Fibroblast of the conjunctiva (primary cell): ENCODE measurements at regions not wholly inside any gene's neighbourhood (a gene's known extent, or its start where the extent isn't known, plus 50 kb on each side); places are given as distances from the start of the nearest gene placed in this dataset.
A peak's percentile ranks its signal among the peaks of the same experiment; 100 is the strongest.

Experiments used
- DNase-seq: peaks from one replicate; pipeline ENCODE4 v3.0.0-alpha.2; 2010; ENCODE audit warnings: low read depth

GRCh38 chr4:20353646-20354045, 101.9 kb downstream of the SLIT2 start:
- no peak for DNase-seq

- no peak for DNase-seq
Measured at GRCh38 chr4:20354120-20354519, 102.4 kb downstream of the SLIT2 start.

GRCh38 chr4:20356565-20356964, 104.9 kb downstream of the SLIT2 start:
- DNase-seq: peak; percentile 22

GRCh38 chr4:20358110-20358509, 106.4 kb downstream of the SLIT2 start:
- DNase-seq: no peak

DNA sequence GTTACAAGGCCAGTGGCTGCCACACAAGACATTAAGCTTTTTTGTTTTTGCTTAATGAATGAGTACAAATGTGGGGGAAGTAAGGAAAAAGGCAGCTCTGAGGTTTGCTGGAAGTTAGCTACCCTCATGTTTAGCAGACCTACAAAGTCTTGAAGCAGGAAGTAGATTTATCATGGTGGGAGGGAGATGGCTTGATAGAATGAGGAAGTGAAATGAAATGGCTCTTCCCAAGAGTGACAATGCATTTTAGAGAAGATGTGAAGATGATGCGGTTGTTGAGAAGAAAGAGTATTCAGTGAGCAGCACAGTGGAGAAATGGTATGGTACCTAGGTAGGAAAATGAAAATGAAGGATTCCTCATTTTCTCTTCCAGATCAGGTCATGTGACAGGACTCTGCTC, 108.0 kb downstream of the SLIT2 start:
- no peak for DNase-seq

DNA sequence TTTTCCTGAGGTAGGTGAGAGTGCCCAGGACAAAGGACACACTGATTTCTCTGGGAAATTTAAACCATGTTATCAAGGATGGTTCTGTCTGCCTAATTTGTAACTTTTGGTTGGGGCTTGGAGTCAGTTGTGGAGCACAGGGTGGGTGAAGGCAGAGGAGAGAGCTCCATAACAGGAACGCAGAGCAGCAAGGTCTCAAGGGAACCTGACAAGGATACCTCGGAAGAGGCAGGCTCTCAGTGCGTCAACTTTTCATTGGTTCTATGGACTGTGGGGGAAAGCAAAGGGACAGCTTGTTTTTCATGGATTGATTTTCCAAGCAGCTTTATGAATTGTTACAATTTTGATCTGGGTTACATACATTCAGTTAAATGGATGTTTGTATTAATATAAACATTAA, 110.4 kb downstream of the SLIT2 start:
- no peak for DNase-seq

GRCh38 chr4:20364969-20365368, 113.3 kb downstream of the SLIT2 start:
- DNase-seq: no peak

GRCh38 chr4:20367446-20367845, 115.7 kb downstream of the SLIT2 start:
- DNase-seq: no peak

DNA sequence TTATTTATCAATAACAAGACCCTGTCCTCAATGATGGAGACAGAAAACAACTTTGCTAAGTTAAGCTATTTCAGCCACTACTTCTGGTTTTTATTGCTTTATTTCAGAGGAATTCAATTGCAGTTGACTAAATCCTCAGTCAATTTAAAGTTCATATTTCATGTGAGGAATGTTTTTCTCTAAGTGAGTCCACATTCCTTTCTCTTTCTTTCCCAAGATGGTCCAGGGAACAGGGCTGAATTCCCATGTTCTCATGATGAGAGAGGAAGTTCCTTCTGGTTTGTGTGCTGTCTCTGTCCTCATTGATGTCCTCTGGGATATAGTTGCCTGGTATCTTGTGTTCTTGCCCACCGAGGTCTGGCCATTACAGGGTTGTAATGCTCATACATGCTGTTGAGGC, 117.2 kb downstream of the SLIT2 start:
- DNase-seq: no peak

DNA sequence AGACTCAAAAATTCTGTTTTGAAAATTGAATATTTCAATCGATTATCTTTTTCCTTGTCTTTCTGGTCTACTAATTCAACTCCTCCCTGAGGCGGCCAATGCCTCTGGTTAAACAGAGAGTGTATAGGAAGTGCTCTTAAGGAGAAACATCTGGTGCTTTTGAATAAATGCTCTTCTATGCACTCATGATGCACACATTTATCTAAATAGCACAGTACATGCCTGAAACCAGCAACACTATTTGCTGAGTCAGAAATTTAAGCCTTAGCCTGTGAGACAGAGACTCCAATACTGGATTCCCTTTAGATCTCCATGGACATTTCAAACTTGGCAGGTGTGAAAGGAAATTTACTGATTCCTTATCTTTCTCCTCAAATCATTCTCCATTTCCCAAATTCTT, 118.6 kb downstream of the SLIT2 start:
- DNase-seq: peak; percentile 40

GRCh38 chr4:20376070-20376469, 124.4 kb downstream of the SLIT2 start:
- no peak for DNase-seq

DNA sequence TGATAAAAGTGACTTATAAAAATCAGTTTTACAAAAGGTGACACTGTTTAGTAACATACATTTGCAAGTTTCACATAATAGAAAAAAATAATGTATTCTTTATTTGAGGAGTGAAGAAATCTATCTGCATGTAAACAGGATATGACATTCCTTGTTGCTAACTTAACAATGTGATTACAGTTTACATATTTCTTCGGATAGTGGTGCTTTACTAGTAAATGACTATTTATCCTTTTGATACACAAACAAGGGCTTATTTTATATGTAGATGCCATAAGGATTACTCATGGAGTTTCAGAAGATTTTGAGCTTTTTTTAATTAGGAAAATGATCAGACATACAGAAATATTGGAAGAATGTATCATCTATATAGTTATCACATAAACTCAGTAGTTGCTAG, 126.5 kb downstream of the SLIT2 start:
- DNase-seq: no peak

- DNase-seq: no peak
Measured at GRCh38 chr4:20381005-20381404, 129.3 kb downstream of the SLIT2 start.

DNA sequence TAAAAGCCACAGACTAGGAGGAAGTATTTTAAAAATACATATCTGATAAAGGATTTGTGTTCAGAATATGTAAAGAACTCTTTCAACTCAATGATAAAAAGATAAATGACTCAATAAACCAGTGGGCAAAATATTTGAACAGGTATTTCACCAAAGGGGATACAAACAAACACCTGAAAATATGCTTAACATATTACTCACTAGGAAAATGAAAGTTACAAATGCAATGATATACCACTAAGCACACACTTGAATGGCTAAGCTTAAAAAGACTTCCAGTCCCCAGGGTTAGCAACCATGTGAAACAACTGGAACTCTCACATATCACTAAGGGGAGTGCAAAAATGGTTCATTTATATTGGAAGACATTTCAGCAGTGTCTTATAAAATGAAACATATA, 131.6 kb downstream of the SLIT2 start:
- no peak for DNase-seq

DNA sequence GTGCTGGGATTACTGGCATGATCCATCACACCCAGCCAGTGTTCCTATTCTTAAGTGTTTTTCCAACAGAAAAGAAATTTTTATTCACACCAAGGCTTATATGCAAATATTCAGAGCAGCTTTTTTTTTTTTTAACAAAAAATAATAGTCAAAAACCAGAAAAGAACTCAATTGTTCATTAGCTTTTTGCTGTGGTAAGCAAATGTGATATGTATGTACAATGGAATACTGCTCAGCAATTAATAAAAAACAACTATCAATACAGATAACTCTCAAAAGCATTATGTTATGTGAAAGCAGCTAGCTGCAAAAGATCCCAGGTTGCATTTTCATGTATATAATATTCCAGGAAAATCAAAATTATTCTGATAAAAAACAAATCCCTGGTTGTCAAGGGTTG, 132.3 kb downstream of the SLIT2 start:
- no peak for DNase-seq

- no peak for DNase-seq
Measured at GRCh38 chr4:20384456-20384855, 132.8 kb downstream of the SLIT2 start.

DNA sequence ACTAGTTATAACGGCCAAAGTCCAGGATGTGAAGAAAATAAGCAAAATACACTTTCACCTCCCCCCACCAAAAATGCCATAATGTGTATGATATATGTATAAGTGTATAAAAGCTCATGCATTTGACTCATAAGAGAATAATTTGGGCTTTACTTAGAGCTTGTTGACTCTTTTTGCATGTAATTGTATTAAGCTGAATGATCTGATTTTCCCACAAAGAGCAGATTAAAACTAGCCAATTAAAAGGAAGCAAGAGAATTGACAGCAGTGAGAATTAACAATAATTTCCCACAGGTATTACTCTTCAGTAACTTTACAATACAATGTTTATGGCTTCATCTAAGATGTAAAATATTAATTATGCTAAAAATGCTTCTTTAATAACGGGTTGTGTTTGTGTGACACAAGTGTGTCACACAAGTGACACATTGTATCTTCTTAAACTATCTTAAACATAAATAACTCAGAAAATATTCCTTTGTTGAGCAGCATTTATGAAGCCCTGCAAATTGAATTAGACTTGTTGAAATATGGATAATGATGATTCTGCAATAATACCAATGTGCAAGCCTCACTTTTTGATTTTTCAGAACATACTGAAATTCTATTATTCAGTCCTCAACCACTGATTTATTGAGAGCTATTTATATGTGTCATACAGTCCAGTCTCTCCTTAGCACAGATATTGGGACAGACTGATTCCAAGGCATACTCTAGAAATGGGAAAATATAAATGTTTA, 134.5 kb downstream of the SLIT2 start:
- no peak for DNase-seq

- DNase-seq: no peak
Measured at GRCh38 chr4:20386906-20387305, 135.2 kb downstream of the SLIT2 start.

GRCh38 chr4:20391198-20391597, 139.5 kb downstream of the SLIT2 start:
- DNase-seq: peak; percentile 24

GRCh38 chr4:20391912-20392311, 140.2 kb downstream of the SLIT2 start:
- DNase-seq: no peak

DNA sequence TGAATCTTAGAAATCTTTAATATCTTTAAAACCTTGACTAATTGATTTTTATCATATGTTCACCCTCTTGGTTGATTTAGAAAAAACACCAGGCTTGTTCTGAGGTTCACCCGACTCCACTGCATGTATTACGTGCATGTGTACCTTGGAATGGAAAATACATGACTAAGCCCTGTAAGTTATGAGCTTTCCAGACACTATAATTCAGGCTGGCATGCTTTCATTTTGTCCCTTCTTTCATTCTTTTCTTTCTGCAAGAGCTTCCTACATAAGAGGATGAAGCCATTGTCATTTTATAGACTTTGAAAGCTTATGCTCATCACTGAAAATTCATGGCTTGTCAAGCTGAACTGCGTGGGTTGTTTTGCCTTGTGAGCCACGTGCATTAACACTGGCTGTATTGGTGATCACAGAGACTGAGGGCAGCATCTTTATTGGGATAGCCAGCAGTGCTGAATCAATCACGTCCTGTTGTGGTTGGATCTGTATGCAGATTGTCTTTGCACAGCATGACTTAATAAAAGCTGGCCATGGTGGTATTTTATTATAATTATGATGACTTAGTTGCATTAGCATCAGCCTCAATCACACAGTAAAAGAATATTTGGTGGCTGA, 141.9 kb downstream of the SLIT2 start:
- no peak for DNase-seq

GRCh38 chr4:20394512-20394911, 142.8 kb downstream of the SLIT2 start:
- no peak for DNase-seq

DNA sequence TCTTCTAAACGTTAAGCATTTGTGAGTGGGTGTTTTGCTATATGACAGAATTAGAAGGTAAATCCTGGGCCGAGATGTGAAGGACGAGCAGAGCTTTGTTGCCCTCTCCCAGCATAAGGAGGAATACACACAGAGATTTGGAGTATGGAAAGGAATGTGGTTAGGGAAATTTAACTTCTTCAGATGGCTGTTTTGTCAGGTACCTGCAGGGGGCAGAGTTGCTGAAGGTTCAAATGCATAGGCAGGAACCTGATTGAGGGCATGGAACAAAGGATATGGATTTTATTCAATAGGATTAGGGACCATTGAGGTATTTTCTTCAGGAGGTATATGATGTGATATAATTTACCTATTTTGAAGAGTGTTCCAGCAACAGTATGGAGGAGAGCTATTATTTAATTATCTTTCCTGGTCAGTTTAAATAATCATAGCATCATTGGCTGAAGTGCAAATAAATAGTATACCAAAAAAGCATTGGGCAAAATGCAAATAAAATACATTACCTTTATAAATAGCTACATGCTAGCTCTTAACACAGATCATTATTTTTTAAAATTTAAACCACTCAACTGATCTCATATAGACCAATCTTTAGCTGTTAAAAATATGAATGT, 143.6 kb downstream of the SLIT2 start:
- peak; percentile 14 for DNase-seq

DNA sequence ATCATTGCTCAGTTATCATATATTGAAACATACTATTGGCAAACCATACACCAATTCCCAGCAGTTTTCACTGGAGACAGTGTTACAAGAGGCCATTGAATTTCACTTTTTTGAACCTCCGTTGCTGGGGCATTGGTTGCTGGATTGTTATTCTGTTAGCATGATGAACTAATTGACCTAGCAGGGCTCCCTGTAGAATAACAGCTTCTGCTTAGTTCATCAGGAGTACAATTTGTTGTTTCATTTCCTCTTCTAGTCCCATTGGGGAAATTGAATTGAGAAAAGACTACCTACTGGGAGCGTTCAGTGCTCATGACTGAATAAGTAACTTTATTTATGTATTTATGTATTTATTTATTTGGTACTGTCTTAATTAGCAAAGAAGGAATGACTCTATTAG, 151.6 kb downstream of the SLIT2 start:
- no peak for DNase-seq
